IPS-18a (cell line): ENCODE measurements at regions not wholly inside any gene's neighbourhood (a gene's known extent, or its start where the extent isn't known, plus 50 kb on each side); places are given as distances from the start of the nearest gene placed in this dataset.
"Not testable (repeated sequence)": the region's sequence is repeated elsewhere in the genome, so short reads cannot be mapped to it uniquely, and the experiment has no call there.

Source experiments
- H3K27ac ChIP-seq: one replicate; pipeline ENCODE4 v1.5.1; 2013; ENCODE audit warnings: low read length
- H3K27me3 ChIP-seq: one replicate; pipeline ENCODE4 v1.6.1; 2013; ENCODE audit warnings: mild to moderate bottlenecking, low read length; ENCODE audit not compliant: control insufficient read depth, insufficient read depth
- H3K36me3 ChIP-seq: one replicate; pipeline ENCODE4 v1.6.1; 2013; ENCODE audit warnings: low read depth, low read length; ENCODE audit not compliant: control insufficient read depth
- H3K4me1 ChIP-seq: one replicate; pipeline ENCODE4 v1.6.1; 2013; ENCODE audit warnings: low read depth, low read length; ENCODE audit not compliant: control insufficient read depth
- H3K4me3 ChIP-seq: one replicate; pipeline ENCODE4 v1.5.1; 2013; ENCODE audit warnings: low read length
- H3K9ac ChIP-seq: one replicate; pipeline ENCODE4 v1.6.1; 2013; ENCODE audit warnings: mild to moderate bottlenecking, low read length, moderate library complexity
- H3K9me3 ChIP-seq: one replicate; pipeline ENCODE4 v1.6.1; 2013; ENCODE audit warnings: low read depth, low read length; ENCODE audit not compliant: control insufficient read depth

GRCh38 chr9:41741897-41742296, 387.3 kb downstream of the CNTNAP3B start:
- not testable (repeated sequence) for H3K36me3 ChIP-seq, H3K9ac ChIP-seq, H3K4me1 ChIP-seq, H3K4me3 ChIP-seq, H3K9me3 ChIP-seq, H3K27ac ChIP-seq, H3K27me3 ChIP-seq

GRCh38 chr9:41741173-41741572, 388.1 kb downstream of the CNTNAP3B start:
- not testable (repeated sequence) for H3K4me3 ChIP-seq, H3K4me1 ChIP-seq, H3K27me3 ChIP-seq, H3K9me3 ChIP-seq, H3K27ac ChIP-seq, H3K36me3 ChIP-seq, H3K9ac ChIP-seq

- not testable (repeated sequence) for H3K9me3 ChIP-seq, H3K36me3 ChIP-seq, H3K4me3 ChIP-seq, H3K27ac ChIP-seq, H3K9ac ChIP-seq, H3K4me1 ChIP-seq, H3K27me3 ChIP-seq
These were observed 390.5 kb downstream of the CNTNAP3B start for GRCh38 chr9:41738681-41739080.

- H3K9me3 ChIP-seq, H3K4me1 ChIP-seq, H3K9ac ChIP-seq, H3K27ac ChIP-seq, H3K36me3 ChIP-seq, H3K27me3 ChIP-seq, H3K4me3 ChIP-seq: not testable (repeated sequence)
These were observed 430.0 kb downstream of the CNTNAP3B start for GRCh38 chr9:41699190-41699589.

- not testable (repeated sequence) for H3K27me3 ChIP-seq, H3K9me3 ChIP-seq, H3K27ac ChIP-seq, H3K4me1 ChIP-seq, H3K4me3 ChIP-seq, H3K9ac ChIP-seq, H3K36me3 ChIP-seq
These were observed 432.1 kb downstream of the CNTNAP3B start for GRCh38 chr9:41697080-41697479.

- not testable (repeated sequence) for H3K36me3 ChIP-seq, H3K4me3 ChIP-seq, H3K9ac ChIP-seq, H3K27ac ChIP-seq, H3K4me1 ChIP-seq, H3K9me3 ChIP-seq, H3K27me3 ChIP-seq
These were observed 449.9 kb downstream of the CNTNAP3B start for GRCh38 chr9:41679312-41679711.

GRCh38 chr9:41663497-41664036, 465.7 kb downstream of the CNTNAP3B start:
- H3K36me3 ChIP-seq, H3K27ac ChIP-seq, H3K9me3 ChIP-seq, H3K9ac ChIP-seq, H3K4me3 ChIP-seq, H3K27me3 ChIP-seq, H3K4me1 ChIP-seq: not testable (repeated sequence)

GRCh38 chr9:41658706-41659105, 469.6 kb upstream of the ZNG1F start:
- H3K27me3 ChIP-seq, result peaks cover 13% of the 10 kb centered on the region
- H3K4me3 ChIP-seq, H3K9me3 ChIP-seq, H3K4me1 ChIP-seq, H3K9ac ChIP-seq, H3K36me3 ChIP-seq, H3K27ac ChIP-seq: not testable (repeated sequence)

GRCh38 chr9:41658116-41658515, 469.0 kb upstream of the ZNG1F start:
- not testable (repeated sequence) for H3K9ac ChIP-seq, H3K9me3 ChIP-seq, H3K27ac ChIP-seq, H3K36me3 ChIP-seq, H3K4me3 ChIP-seq, H3K4me1 ChIP-seq
- peaks cover 13% of the 10 kb centered on the region for H3K27me3 ChIP-seq

- not testable (repeated sequence) for H3K4me3 ChIP-seq
These were observed 468.0 kb upstream of the ZNG1F start for GRCh38 chr9:41657141-41657540.

GRCh38 chr9:41655071-41655554, 466.0 kb upstream of the ZNG1F start:
- H3K4me3 ChIP-seq, H3K4me1 ChIP-seq, H3K27me3 ChIP-seq, H3K9ac ChIP-seq, H3K27ac ChIP-seq, H3K9me3 ChIP-seq, H3K36me3 ChIP-seq: not testable (repeated sequence)

More at GRCh38 chr9:41657141-41657540, 468.0 kb upstream of the ZNG1F start:
- not testable (repeated sequence) for H3K4me1 ChIP-seq, H3K9ac ChIP-seq, H3K36me3 ChIP-seq, H3K27ac ChIP-seq, H3K27me3 ChIP-seq, H3K9me3 ChIP-seq

GRCh38 chr9:41654349-41654748, 465.2 kb upstream of the ZNG1F start:
- not testable (repeated sequence) for H3K4me3 ChIP-seq, H3K36me3 ChIP-seq, H3K9ac ChIP-seq, H3K27ac ChIP-seq, H3K27me3 ChIP-seq, H3K9me3 ChIP-seq, H3K4me1 ChIP-seq
